Psoas muscle (tissue), 7 donors: ENCODE measurements at regions not wholly inside any gene's neighbourhood (a gene's known extent, or its start where the extent isn't known, plus 50 kb on each side); places are given as distances from the start of the nearest gene placed in this dataset.

ENCODE experiments used
- ATAC-seq, 4 donors: fragments of 200-7000 bp; cut with Tn5 transposase; one replicate each; pipeline ENCODE4 v1.9.1; 2020; ENCODE audit warnings: moderate library complexity in 3 of 4, mild to moderate bottlenecking in 2 of 4
- DNase-seq, 2 donors: peaks; one replicate each; pipeline ENCODE4 v3.0.0-alpha.2; 2020
- H3K27ac ChIP-seq: fragments of 200-600 bp; one replicate; pipeline ENCODE4 v1.8.0; 2022
- H3K27me3 ChIP-seq, 3 donors: fragments of 200-600 bp in 1 of 3; one replicate each; pipeline versions ENCODE4 v1.6.1 to v1.8.0; 2013 to 2022; ENCODE audit warnings: low read length in 2 of 3, mild to moderate bottlenecking in 2 of 3, moderate library complexity in 1 of 3; ENCODE audit not compliant: insufficient read depth in 3 of 3
- H3K36me3 ChIP-seq, 2 donors: fragments of 200-600 bp in 1 of 2; one replicate each; pipeline versions ENCODE4 v1.6.1 to v1.8.0; 2013 to 2022; ENCODE audit warnings: low read depth in 1 of 2, mild to moderate bottlenecking in 1 of 2, moderate library complexity in 1 of 2; ENCODE audit not compliant: insufficient read depth in 1 of 2
- H3K4me1 ChIP-seq: fragments of 200-600 bp; one replicate; pipeline ENCODE4 v1.8.0; 2022
- H3K4me3 ChIP-seq: fragments of 200-600 bp; one replicate; pipeline ENCODE4 v1.8.0; 2022; ENCODE audit warnings: mild to moderate bottlenecking
- H3K9me3 ChIP-seq: fragments of 200-600 bp; one replicate; pipeline ENCODE4 v1.8.0; 2022
- CTCF ChIP-seq: fragments of 200-600 bp; IDR thresholded peaks from one replicate; pipeline ENCODE4 v1.8.0; 2022; ENCODE audit warnings: antibody characterized with exemption
- WGBS, 3 donors: extraction: QIAGEN DNeasy Blood & Tissue Kit; methylation state at CpG; one replicate each; pipeline versions ENCODE4 v1.1.6 to v1.1.7; 2013; 5-methylcytosine and 5-hydroxymethylcytosine counted together
- intact Hi-C, 2 donors: fragments of 100-400 bp; cut with DNase I; formaldehyde crosslinking; loops; one replicate each; pipeline versions ENCODE4 v1.11.0 to v1.14.2; 2022
- donor health status: healthy with polysubstance abuse.
- donor health status: DM: no; HTN: no; CAD: no; lungs with moderate emphysema.
- donor health status: Bipolar disorder and iron deficiency.
- donor health status: healthy.
- donor health status: DM: yes; HTN: yes; CAD: no.
- donor health status: DM: no; HTN: no; CAD: no.
- donor health status: DM: yes; HTN: yes; CAD: no.

- Histone ChIP-seq H3K4me1 (no peaks in the 10 kb centered on the region), H3K4me3 (peak overlapping the region; percentile 57), H3K9me3 (no peaks in the 10 kb centered on the region), H3K27ac (no peak overlapping the region), H3K27me3 (peaks cover 0 to 53% (median 14%) of the 10 kb centered on the region in 3 donors), H3K36me3 (no peaks in the 10 kb centered on the region)
- DNase-seq (peak; percentile 25 to 62), ATAC-seq (no peak)
- no peak for TF ChIP-seq CTCF
- intact Hi-C loops: no loop called here
- WGBS, 3 donors: 21 to 25% (median 22%) methylated on average over 17 of the region's 17 CpGs
Measured at GRCh38 chr7:32299133-32299702, 191.0 kb downstream of the LSM5 start.

DNA sequence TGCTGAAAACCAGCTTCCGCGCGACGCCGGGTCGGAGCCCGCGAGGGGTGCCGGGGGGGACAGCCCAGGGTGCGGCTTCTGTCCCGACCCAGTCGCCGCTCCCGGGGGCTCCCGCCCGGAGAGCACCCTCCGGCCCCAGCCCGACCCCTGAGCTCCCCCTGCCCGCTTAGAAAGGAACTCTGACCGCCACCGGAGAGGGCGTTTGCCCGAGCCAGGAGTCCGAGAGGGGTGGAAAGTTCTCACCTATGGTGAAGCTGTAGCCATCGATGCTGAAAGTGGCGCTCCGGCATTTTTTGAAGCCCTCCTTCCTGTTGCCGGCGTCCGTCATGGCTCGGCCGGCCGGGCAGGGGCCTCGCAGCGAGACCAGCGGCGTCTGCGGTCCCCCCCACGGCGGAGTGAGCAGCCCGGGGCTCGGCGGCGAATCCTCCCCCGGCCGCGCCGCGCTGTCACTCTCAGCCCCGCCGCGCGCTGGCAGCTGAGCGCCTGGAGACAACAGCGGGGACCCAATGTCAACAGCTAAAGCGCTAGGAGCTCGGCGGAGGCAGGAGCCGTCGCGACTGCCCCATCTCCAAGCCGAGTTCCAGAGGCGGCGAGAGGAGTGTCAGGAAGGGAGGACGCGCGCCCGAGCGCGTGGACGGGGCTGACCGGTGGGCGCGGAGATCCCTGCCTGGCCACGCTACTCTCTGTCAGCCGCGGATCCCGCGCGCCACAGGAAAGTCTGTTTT, 191.6 kb downstream of the LSM5 start:
- Histone ChIP-seq H3K9me3 (no peaks in the 10 kb centered on the region), H3K36me3 (no peaks in the 10 kb centered on the region), H3K4me3 (peak overlapping the region; percentile 57), H3K4me1 (no peaks in the 10 kb centered on the region), H3K27me3 (peaks cover 0 to 53% (median 14%) of the 10 kb centered on the region in 3 donors), H3K27ac (no peak overlapping the region)
- peak in 1 of 4 donors; percentile 35 for ATAC-seq
- DNase-seq: peak in 1 of 2 donors; percentile 55
- TF ChIP-seq CTCF: no peak
- intact Hi-C loops: no loop called here
- WGBS, 3 donors: 1% methylated on average over 75 to 80 of the region's 80 CpGs

GRCh38 chr7:32293833-32294232, 196.3 kb downstream of the LSM5 start:
- intact Hi-C loops: no loop called here
- 71 to 74% (median 71%) methylated on average over 5 of the region's 5 CpGs for WGBS, 3 donors
- Histone ChIP-seq H3K9me3 (no peaks in the 10 kb centered on the region), H3K27me3 (peaks cover 0 to 18% (median 6%) of the 10 kb centered on the region in 3 donors), H3K36me3 (no peaks in the 10 kb centered on the region), H3K27ac (no peak overlapping the region), H3K4me3 (no peak overlapping the region), H3K4me1 (no peaks in the 10 kb centered on the region)
- no peak for DNase-seq
- ATAC-seq: no peak
- TF ChIP-seq CTCF: no peak

DNA sequence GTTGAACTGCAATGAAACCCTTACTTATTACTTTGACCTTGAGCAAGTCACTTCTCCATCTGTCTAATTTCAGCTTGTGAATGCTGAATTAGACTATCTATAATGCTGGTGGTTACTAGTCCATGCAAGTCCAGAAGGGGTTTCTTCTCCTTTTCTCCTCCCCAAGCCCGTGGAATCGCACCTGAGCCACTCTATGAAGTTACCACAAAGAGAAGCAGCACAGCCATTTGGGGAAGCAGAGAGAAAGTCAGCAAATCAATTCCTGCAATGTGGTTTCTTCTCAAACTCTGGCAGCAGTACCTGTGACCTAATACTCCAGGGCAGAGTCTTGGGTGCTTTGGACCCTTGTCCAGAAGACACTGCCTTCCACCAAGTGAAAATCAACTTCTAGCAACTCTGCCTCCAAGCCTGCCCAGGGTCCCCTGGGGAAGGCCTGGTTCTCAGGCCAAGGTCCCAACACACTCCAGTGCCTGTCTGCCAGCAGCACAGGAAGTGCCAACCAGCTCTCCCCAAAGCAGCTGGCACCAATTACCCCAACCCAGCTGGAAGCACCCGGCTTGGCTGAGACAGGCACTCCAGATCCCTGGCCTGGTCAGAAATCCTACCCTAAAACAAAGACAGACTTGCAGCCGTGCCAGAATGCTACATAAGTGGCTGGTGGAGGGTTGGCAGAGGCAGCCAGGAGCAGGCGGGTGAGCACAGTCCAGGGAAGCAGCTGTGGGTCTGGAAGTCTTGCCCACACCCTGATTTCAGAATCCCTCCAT, 200.3 kb downstream of the LSM5 start:
- Histone ChIP-seq H3K36me3 (no peaks in the 10 kb centered on the region), H3K27ac (no peak overlapping the region), H3K27me3 (no peaks in the 10 kb centered on the region), H3K4me1 (no peaks in the 10 kb centered on the region), H3K4me3 (no peak overlapping the region), H3K9me3 (no peaks in the 10 kb centered on the region)
- no peak for TF ChIP-seq CTCF
- peak in 1 of 4 donors; percentile 28 for ATAC-seq
- WGBS, 3 donors: 30 to 39% (median 36%) methylated on average over 5 of the region's 5 CpGs
- intact Hi-C loops: no loop called here
- DNase-seq: no peak
